GM12872 (cell line): ENCODE measurements at regions not wholly inside any gene's neighbourhood (a gene's known extent, or its start where the extent isn't known, plus 50 kb on each side); places are given as distances from the start of the nearest gene placed in this dataset.

Experiments
- CTCF ChIP-seq: IDR thresholded peaks from 3 replicates; pipeline ENCODE4 v1.5.1; 2011; ENCODE audit warnings: low read depth, mild to moderate bottlenecking, low read length, moderate library complexity; ENCODE audit not compliant: insufficient read depth

- TF ChIP-seq CTCF, result no peak
These were observed 197.4 kb upstream of the DPH6 start for GRCh38 chr15:35743321-35743720.

DNA sequence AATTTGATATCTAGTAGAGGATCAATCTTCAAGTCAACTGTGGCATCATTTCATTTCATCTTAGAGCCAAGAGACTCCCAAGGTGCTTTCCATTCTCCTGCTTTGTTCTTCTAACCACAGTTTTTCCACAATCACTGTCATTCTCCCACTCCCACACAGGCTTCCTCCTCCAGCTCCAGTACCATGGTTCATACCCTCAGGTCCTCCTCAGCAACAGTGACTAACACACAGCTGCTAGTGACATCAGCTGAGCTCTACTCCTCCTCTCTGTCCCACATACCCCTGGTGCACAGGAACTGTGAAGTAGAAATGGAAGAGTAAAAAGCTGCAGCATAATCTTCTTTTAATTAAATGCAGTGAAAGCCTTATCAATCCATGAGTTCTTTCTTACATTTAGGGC, 200.2 kb upstream of the DPH6 start:
- TF ChIP-seq CTCF, result no peak

- no peak for TF ChIP-seq CTCF
These were observed 202.1 kb upstream of the DPH6 start for GRCh38 chr15:35748105-35748504.

- TF ChIP-seq CTCF, result no peak
These were observed 204.1 kb upstream of the DPH6 start for GRCh38 chr15:35750051-35750450.

- TF ChIP-seq CTCF, result peak; percentile 84
These were observed 205.6 kb upstream of the DPH6 start for GRCh38 chr15:35751413-35752133.

- TF ChIP-seq CTCF, result no peak
These were observed 206.1 kb upstream of the DPH6 start for GRCh38 chr15:35752134-35752466.

- no peak for TF ChIP-seq CTCF
These were observed 207.5 kb upstream of the DPH6 start for GRCh38 chr15:35753486-35753885.
